ENCODE measurements at regions not wholly inside any gene's neighbourhood (a gene's known extent, or its start where the extent isn't known, plus 50 kb on each side); places are given as distances from the start of the nearest gene placed in this dataset.

DNA sequence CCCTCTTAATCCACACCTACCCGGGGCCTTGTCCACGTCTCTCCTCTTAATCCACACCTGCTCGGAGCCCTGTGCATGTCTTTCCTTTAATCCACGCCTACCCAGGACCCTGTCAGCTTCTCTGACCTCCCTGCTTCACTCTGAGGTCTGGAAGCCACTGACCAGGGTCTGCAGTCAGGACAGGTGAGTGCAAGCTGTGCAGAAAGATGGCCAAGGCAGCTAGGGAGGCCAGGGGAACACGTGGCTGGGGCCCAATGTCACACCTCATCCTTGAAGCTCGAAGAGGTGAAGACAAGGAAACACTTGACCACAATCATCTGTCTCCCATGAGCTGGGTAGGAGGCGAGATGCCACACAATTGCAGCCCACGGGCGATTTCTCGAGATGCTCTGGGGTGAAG lies 1516.9 kb downstream of the BRD1 start:
- Histone ChIP-seq H3K27ac (ENCODE audit: low read depth, low read length) (no peak overlapping the region), H3K4me3 (replicated peaks in 1 of 2; ENCODE audit: low read depth in 1 of 2, low read length in 2 of 2) (no peak overlapping the region), H3K4me2 (ENCODE audit: low read length) (no peak overlapping the region), H3K4me1 (ENCODE audit: control insufficient read depth in 1 of 2, insufficient read depth in 2 of 2, low read length in 2 of 2) (no peaks in the 10 kb centered on the region), H3K9me3 (ENCODE audit: control insufficient read depth in 1 of 2, insufficient read depth in 1 of 2, low read depth in 1 of 2, low read length in 2 of 2) (peaks cover 0 to 7% of the 10 kb centered on the region in 2 experiments; a peak in 2 of 4 replicates), H3K9ac (ENCODE audit: low read length) (no peak overlapping the region), H3K79me2 (ENCODE audit: insufficient read depth, low read length) (no peaks in the 10 kb centered on the region), H2AFZ (ENCODE audit: low read depth, low read length, poor library complexity, severe bottlenecking) (no peak overlapping the region), H3K9me2 (ENCODE audit: insufficient read depth) (no peaks in the 10 kb centered on the region), H4K20me1 (ENCODE audit: insufficient read depth) (no peaks in the 10 kb centered on the region), H3K36me3 (ENCODE audit: control insufficient read depth in 1 of 2, insufficient read depth in 2 of 2, low read length in 2 of 2) (no peaks in the 10 kb centered on the region), H3K27me3 (ENCODE audit: insufficient read depth, low read length) (no peaks in the 10 kb centered on the region)
- ATAC-seq, result no peak
- intact Hi-C loops (cut with micrococcal nuclease), result no loop called here
- RAD21 ChIA-PET (ENCODE audit: low non-redundant PET in 1 of 2, low total read pairs in 2 of 2, uncharacterized antibody in 2 of 2, unreplicated experiment in 2 of 2), result no interaction called here
- POLR2A ChIA-PET, result no interaction called here
- CTCF ChIA-PET, result no interaction called here
- DNase-seq (ENCODE audit: low read depth, low spot score), result no peak
- TF ChIP-seq EGR1 (IDR thresholded peaks at IDR 0.05; ENCODE audit: low read depth), result no peak
- no peak for TF ChIP-seq EZH2 (IDR thresholded peaks at IDR 0.05)
- no peak for TF ChIP-seq ZNF274 (IDR thresholded peaks at IDR 0.05; ENCODE audit: low read depth, low read length)
- TF ChIP-seq YY1 (IDR thresholded peaks at IDR 0.05; ENCODE audit: extremely low read depth, insufficient replicate concordance, low read depth, low read length), result no peak
- TF ChIP-seq EZH2phosphoT487 (IDR thresholded peaks at IDR 0.05; ENCODE audit: borderline replicate concordance), result no peak
- no peak for TF ChIP-seq POLR2A (IDR thresholded peaks at IDR 0.05; ENCODE audit: borderline replicate concordance, extremely low read depth, insufficient read depth, insufficient read length)
- TF ChIP-seq, protein P1, sequence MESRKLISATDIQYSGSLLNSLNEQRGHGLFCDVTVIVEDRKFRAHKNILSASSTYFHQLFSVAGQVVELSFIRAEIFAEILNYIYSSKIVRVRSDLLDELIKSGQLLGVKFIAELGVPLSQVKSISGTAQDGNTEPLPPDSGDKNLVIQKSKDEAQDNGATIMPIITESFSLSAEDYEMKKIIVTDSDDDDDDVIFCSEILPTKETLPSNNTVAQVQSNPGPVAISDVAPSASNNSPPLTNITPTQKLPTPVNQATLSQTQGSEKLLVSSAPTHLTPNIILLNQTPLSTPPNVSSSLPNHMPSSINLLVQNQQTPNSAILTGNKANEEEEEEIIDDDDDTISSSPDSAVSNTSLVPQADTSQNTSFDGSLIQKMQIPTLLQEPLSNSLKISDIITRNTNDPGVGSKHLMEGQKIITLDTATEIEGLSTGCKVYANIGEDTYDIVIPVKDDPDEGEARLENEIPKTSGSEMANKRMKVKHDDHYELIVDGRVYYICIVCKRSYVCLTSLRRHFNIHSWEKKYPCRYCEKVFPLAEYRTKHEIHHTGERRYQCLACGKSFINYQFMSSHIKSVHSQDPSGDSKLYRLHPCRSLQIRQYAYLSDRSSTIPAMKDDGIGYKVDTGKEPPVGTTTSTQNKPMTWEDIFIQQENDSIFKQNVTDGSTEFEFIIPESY (IDR thresholded peaks at IDR 0.05; ENCODE audit: extremely low read depth, insufficient replicate concordance, low read length), result no peak
- no peak for TF ChIP-seq SP1 (IDR thresholded peaks at IDR 0.05; ENCODE audit: low read depth)
- TF ChIP-seq TCF7L2 (IDR thresholded peaks at IDR 0.05; ENCODE audit: borderline replicate concordance, extremely low read depth, insufficient read depth, insufficient read length), result no peak
- TF ChIP-seq, protein P2, sequence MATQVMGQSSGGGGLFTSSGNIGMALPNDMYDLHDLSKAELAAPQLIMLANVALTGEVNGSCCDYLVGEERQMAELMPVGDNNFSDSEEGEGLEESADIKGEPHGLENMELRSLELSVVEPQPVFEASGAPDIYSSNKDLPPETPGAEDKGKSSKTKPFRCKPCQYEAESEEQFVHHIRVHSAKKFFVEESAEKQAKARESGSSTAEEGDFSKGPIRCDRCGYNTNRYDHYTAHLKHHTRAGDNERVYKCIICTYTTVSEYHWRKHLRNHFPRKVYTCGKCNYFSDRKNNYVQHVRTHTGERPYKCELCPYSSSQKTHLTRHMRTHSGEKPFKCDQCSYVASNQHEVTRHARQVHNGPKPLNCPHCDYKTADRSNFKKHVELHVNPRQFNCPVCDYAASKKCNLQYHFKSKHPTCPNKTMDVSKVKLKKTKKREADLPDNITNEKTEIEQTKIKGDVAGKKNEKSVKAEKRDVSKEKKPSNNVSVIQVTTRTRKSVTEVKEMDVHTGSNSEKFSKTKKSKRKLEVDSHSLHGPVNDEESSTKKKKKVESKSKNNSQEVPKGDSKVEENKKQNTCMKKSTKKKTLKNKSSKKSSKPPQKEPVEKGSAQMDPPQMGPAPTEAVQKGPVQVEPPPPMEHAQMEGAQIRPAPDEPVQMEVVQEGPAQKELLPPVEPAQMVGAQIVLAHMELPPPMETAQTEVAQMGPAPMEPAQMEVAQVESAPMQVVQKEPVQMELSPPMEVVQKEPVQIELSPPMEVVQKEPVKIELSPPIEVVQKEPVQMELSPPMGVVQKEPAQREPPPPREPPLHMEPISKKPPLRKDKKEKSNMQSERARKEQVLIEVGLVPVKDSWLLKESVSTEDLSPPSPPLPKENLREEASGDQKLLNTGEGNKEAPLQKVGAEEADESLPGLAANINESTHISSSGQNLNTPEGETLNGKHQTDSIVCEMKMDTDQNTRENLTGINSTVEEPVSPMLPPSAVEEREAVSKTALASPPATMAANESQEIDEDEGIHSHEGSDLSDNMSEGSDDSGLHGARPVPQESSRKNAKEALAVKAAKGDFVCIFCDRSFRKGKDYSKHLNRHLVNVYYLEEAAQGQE (IDR thresholded peaks at IDR 0.05; ENCODE audit: low read depth), result no peak
- no peak for TF ChIP-seq ELF1 (IDR thresholded peaks at IDR 0.05; ENCODE audit: borderline replicate concordance, low read depth)
- TF ChIP-seq, protein P3, sequence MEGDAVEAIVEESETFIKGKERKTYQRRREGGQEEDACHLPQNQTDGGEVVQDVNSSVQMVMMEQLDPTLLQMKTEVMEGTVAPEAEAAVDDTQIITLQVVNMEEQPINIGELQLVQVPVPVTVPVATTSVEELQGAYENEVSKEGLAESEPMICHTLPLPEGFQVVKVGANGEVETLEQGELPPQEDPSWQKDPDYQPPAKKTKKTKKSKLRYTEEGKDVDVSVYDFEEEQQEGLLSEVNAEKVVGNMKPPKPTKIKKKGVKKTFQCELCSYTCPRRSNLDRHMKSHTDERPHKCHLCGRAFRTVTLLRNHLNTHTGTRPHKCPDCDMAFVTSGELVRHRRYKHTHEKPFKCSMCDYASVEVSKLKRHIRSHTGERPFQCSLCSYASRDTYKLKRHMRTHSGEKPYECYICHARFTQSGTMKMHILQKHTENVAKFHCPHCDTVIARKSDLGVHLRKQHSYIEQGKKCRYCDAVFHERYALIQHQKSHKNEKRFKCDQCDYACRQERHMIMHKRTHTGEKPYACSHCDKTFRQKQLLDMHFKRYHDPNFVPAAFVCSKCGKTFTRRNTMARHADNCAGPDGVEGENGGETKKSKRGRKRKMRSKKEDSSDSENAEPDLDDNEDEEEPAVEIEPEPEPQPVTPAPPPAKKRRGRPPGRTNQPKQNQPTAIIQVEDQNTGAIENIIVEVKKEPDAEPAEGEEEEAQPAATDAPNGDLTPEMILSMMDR (IDR thresholded peaks at IDR 0.05 in 2 of 3, conservative IDR thresholded peaks at IDR 0.05 in 1 of 3; ENCODE audit: borderline replicate concordance in 1 of 3, insufficient read depth in 1 of 3, low read depth in 2 of 3, low read length in 2 of 3), result no peak
- TF ChIP-seq CEBPB (IDR thresholded peaks at IDR 0.05; ENCODE audit: low read depth), result no peak
- no peak for TF ChIP-seq FOSL1 (IDR thresholded peaks at IDR 0.05; ENCODE audit: low read depth)
- no TSS peak for BruUV-seq (replicated peaks)
